ENCODE measurements at regions not wholly inside any gene's neighbourhood (a gene's known extent, or its start where the extent isn't known, plus 50 kb on each side); places are given as distances from the start of the nearest gene placed in this dataset.

DNA sequence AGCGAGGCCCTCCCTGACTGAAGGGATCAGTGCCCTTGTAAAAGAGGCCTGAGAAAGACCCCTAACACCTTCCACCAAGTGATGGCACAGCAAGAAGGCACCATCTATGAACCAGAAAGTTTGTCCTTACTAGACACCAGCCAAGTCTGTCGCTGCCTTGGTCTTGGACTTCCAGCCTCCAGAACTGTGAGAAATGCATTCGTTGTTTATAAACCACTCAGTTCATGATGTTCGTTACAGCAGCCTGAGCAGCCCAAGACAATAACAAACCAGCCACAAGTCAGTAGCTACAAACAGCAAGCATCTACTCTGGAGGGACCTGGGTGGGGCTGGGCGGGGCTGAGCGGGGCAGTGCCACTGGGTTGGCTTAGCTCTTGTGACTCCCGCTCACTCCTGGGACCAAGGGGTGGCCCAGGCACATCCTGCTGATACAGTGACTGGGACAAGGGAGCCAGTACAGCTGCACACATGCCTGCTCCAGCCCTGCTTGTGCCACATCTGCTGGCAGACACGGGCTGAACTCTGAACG, 234.9 kb downstream of the IRF8 start:
- DNase-seq (ENCODE audit: insufficient read length) (no peak), FAIRE-seq (no peak)

DNA sequence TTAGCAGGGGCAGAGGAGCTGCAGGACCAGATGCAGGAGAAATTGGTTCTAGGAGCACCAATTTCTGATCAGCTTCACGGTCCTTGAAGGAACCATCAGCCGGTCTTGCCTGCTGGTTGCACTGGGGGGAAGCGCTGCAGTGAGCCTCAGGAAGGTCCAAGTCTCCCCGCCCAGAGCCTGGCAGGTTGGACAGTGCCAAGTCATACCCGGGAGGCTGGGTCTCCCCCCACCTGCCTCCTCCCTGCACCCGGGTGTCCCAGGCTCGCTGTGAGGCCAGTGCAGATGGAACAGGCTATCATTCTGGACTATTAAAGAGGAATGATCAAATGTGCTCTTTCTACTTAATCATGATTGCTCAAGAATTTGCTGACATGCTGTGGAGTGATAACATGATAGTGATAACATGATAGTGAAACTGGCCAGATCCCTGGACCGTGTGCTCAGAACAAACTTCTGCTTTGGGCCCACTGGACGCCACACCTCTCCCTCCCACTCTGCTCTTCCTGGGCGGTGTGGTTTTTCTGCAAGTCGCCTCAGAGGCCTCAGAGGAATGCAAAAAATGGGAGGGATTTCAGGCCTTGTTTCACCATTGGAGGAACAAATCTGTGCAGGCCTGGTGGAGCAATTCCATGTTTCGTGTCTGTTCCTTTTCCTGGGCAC, 236.0 kb downstream of the IRF8 start:
- TF ChIP-seq TAF1 (IDR thresholded peaks at IDR 0.05; ENCODE audit: borderline replicate concordance, low read depth, low read length) (no peak), POLR2AphosphoS5 (IDR thresholded peaks at IDR 0.05; ENCODE audit: low read depth, low read length) (no peak), POLR2A (IDR thresholded peaks at IDR 0.05; ENCODE audit: low read depth, low read length) (no peak)
- no peak for DNase-seq (ENCODE audit: insufficient read length)
- no peak for FAIRE-seq

More for the DNA sequence above, 234.9 kb downstream of the IRF8 start:
- TF ChIP-seq POLR2AphosphoS5 (IDR thresholded peaks at IDR 0.05; ENCODE audit: low read depth, low read length) = no peak
- no peak for TF ChIP-seq TAF1 (IDR thresholded peaks at IDR 0.05; ENCODE audit: borderline replicate concordance, low read depth, low read length)
- TF ChIP-seq POLR2A (IDR thresholded peaks at IDR 0.05; ENCODE audit: low read depth, low read length) = no peak

DNA sequence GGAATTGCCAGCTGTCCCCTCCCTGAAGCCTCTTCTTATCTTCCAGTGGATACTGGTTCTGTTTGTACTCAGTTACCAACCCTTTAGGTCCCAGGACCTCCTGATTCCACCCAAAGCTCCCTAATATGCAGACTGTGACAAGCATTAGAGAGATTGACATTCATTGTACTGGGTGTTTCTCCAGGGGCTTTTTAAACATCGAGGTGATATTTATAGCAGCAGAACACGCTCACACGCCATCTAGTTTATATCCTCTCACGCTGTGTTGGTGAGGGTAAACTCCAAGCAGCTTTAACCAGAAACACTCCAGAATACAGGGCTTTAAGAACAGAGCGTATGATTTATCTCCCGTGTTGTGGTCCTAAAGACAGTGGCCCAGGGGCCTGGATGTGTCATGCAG, 238.4 kb downstream of the IRF8 start:
- FAIRE-seq (no peak), DNase-seq (ENCODE audit: insufficient read length) (no peak)
- TF ChIP-seq TAF1 (IDR thresholded peaks at IDR 0.05; ENCODE audit: borderline replicate concordance, low read depth, low read length) (no peak), POLR2AphosphoS5 (IDR thresholded peaks at IDR 0.05; ENCODE audit: low read depth, low read length) (no peak), POLR2A (IDR thresholded peaks at IDR 0.05; ENCODE audit: low read depth, low read length) (no peak)

DNA sequence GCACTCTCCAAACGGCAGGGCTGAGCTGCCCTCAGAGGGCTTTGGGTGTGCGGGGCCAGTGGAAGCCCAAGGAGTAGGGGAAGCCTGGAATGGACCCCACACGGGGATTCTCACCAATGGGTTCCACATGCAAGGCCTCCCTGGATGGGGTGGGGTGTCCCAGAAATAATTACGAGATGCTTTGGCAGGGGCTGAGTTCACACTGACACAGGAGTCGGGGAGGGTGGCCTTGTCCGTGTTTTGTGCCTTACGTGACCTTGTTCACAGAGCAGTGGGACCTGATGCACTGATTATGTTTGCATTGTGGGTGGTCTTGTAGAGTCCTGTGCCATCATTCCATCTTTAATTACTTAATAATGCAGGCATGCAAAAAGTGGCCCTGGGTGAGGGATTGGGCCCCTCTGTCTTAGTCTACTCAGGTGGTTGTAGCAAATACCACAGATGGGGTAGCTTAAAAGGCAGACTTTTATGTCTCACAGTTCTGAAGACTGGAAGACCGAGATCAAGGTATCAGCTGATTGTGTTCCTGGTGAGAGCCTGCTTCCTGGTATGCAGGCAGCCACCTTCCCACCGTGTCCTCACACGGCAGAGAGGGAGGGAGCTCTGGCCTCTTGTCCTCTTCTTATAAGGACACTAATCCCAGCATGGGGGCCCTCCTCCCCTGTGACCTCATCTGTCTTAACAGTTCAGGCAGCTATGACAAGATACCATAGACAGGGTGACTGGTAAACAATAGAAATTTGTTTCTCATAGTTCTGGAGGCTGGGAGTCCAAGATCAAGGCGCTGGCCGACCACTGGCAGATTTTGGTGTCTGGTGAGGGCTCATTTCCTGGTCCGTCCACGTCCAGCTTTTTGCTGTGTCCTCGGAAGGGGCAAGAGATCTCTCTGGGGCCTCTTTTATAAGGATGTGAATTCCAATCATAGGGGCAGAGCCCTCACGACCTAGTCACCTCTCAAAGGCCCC, 239.4 kb downstream of the IRF8 start:
- FAIRE-seq = no peak
- TF ChIP-seq POLR2A (IDR thresholded peaks at IDR 0.05; ENCODE audit: low read depth, low read length) = no peak
- TF ChIP-seq TAF1 (IDR thresholded peaks at IDR 0.05; ENCODE audit: borderline replicate concordance, low read depth, low read length) = no peak
- no peak for TF ChIP-seq POLR2AphosphoS5 (IDR thresholded peaks at IDR 0.05; ENCODE audit: low read depth, low read length)
- DNase-seq (ENCODE audit: insufficient read length) = no peak

DNA sequence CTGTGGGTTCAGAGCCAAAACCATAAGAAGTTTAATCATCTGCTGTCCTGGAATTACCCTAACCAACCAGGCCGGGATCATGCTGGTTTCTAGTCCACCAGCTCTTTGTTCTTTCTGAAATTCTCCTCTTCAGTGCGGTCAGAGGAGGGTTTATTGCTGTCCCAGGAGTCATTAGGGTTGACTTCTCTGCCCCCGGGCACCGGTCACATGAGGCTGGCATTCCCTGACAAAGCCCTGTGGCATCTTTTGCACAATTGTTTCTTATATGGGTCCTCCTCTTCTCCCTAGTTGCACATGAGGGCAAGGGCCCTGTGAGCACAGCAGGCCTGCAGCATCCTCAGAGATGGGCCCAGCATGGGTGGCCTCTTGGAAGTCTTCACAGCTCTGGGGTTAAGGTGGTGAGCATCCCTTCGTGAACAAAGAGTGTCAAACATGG, 243.9 kb downstream of the IRF8 start:
- no peak for DNase-seq (ENCODE audit: insufficient read length)
- FAIRE-seq = no peak
- no peak for TF ChIP-seq POLR2A (IDR thresholded peaks at IDR 0.05; ENCODE audit: low read depth, low read length)
- TF ChIP-seq TAF1 (IDR thresholded peaks at IDR 0.05; ENCODE audit: borderline replicate concordance, low read depth, low read length) = no peak
- TF ChIP-seq POLR2AphosphoS5 (IDR thresholded peaks at IDR 0.05; ENCODE audit: low read depth, low read length) = no peak

DNA sequence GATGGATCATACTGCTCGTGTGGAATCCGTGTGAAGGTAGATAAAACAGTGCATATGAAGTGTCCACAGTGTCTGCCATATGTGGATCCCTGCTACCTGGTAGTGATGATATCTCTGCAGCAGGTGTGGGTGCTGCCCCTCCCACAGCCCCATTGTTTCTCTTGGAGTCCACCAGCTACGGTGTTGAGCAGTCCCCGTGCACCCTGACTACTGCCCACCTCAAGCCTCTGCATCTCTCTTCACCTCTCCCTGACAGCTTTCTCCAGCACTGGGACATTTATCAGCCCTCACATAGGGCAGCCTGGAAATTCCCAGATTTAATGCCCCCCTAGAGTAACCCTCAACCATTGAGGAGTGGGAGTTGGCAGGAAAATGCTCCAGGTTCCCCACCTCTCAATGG, 244.7 kb downstream of the IRF8 start:
- FAIRE-seq (no peak), DNase-seq (ENCODE audit: insufficient read length) (no peak)
- no peak for TF ChIP-seq POLR2AphosphoS5 (IDR thresholded peaks at IDR 0.05; ENCODE audit: low read depth, low read length)
- TF ChIP-seq TAF1 (IDR thresholded peaks at IDR 0.05; ENCODE audit: borderline replicate concordance, low read depth, low read length) = no peak
- no peak for TF ChIP-seq POLR2A (IDR thresholded peaks at IDR 0.05; ENCODE audit: low read depth, low read length)

DNA sequence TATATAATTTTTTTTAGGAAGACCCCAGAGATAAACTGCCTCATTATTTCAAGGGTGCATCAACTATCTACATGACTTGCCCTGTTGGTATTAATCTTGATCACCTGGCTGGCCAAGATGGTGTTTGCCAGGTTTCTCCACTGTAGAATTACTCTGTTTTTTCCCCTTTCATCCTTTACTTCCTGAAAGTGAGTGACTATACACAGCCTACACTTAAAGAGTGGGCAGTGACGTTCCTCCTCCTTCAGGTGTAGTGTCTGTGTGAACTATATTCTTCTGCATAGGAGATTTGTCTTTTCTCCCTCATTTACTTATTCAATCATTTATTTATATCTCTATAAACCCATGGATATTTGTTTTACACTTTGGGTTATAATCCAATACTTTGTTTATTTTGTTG, 246.7 kb downstream of the IRF8 start:
- TF ChIP-seq TAF1 (IDR thresholded peaks at IDR 0.05; ENCODE audit: borderline replicate concordance, low read depth, low read length) (no peak), POLR2A (IDR thresholded peaks at IDR 0.05; ENCODE audit: low read depth, low read length) (no peak), POLR2AphosphoS5 (IDR thresholded peaks at IDR 0.05; ENCODE audit: low read depth, low read length) (no peak)
- DNase-seq (ENCODE audit: insufficient read length) (no peak), FAIRE-seq (no peak)

DNA sequence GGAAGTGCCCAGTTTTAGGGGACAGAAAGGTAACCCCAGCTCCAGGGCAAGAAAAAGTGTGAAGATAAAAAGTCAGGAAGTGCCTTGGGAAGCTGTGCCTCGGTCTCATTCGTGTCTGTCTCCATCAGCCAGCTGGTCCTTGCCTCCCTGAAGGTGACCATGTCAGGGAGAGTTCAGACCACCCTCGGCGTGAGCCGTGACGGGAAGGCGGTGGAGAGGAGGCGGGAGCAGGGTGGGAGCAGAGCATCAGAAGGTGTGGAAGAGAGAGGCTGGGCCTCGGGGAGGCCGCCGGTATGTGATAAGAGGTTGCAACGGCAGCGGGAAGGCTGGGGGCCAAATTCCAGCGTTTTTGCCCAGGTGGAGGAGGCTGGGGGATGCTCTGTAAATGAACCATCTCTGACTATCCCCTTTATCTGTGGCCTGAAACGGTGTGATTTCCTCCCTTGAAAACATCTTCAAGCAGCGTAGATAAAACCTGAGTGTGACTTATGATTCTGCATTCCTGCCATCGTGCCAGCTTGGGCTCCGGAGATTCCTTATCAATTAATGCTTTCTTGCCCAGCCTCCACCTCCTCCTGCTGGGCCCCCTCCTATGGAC, 251.8 kb downstream of the IRF8 start:
- no peak for FAIRE-seq
- TF ChIP-seq TAF1 (IDR thresholded peaks at IDR 0.05; ENCODE audit: borderline replicate concordance, low read depth, low read length) = no peak
- DNase-seq (ENCODE audit: insufficient read length) = no peak

DNA sequence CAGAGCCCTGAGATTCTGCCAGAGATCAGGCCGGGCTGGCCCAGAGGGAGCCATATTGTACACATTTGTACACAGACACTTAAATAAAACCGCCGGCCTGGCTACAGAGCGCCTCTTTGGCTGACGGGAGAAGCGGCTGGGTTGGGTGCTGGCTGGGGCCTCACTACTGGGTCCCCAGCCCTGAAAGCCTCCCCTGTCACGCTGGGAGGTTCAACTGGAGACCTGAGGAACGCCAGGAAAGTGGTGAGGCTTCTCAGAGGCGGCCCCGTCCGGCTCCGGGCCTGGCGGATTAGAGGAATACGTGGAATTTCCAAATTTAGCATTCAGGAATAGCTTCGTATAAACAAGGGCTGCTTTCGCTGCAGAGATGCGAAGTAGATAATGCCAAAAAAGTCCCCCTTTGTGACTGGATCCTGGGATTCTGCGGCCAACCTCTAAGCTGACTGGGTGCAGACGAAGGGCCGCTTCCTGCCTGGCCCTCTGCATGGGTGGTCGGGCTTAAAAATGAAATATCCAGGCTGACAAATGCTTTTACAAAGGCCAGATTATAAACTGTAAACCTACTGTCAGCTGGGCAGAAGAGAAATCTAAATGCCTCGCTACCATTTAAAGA, 252.4 kb downstream of the IRF8 start:
- no peak for FAIRE-seq
- DNase-seq (ENCODE audit: insufficient read length) = no peak
- TF ChIP-seq POLR2A (IDR thresholded peaks at IDR 0.05; ENCODE audit: low read depth, low read length) (no peak), POLR2AphosphoS5 (IDR thresholded peaks at IDR 0.05; ENCODE audit: low read depth, low read length) (no peak), TAF1 (IDR thresholded peaks at IDR 0.05; ENCODE audit: borderline replicate concordance, low read depth, low read length) (no peak)

DNA sequence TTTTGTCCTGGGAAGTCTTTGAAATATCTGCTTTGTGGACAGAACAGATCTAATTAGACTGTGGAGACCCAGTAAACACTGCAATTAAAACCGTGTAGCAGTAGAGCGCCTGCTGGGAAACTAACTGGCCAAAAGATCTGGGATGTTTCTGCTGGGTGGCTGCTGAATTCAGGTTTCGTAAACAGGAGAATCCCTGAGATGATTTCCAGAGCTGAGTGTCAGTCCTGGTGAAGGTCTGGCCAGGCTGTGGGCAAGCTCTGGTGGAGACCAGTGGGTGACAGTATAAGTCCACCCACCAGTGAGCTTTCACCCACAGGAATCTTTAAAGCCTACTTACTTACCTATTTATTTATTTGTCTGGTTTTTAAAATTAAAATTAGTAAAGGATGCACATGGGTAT, 257.2 kb downstream of the IRF8 start:
- FAIRE-seq = no peak
- TF ChIP-seq POLR2AphosphoS5 (IDR thresholded peaks at IDR 0.05; ENCODE audit: low read depth, low read length) (no peak), POLR2A (IDR thresholded peaks at IDR 0.05; ENCODE audit: low read depth, low read length) (no peak), TAF1 (IDR thresholded peaks at IDR 0.05; ENCODE audit: borderline replicate concordance, low read depth, low read length) (no peak)
- no peak for DNase-seq (ENCODE audit: insufficient read length)
